Astrocyte (in vitro differentiated cells and primary cell): ENCODE measurements at regions not wholly inside any gene's neighbourhood (a gene's known extent, or its start where the extent isn't known, plus 50 kb on each side); places are given as distances from the start of the nearest gene placed in this dataset.
A peak's percentile ranks its signal among the peaks of the same experiment; 100 is the strongest.

ENCODE experiments used
- DNase-seq: peaks from one replicate; pipeline ENCODE4 v3.0.0-alpha.2; 2010; ENCODE audit warnings: low read depth
- FAIRE-seq: peaks from 2 replicates; lab custom pipeline; 2011; peaks lifted over from hg19 to GRCh38; lab: Jason Lieb, UNC
- H2AFZ ChIP-seq: 2 replicates; pipeline ENCODE4 v1.6.0; 2012; ENCODE audit warnings: low read depth, low read length, inconsistent platforms
- H3K27ac ChIP-seq: 2 replicates; pipeline ENCODE4 v1.5.1; 2011; ENCODE audit warnings: low read depth, low read length, inconsistent platforms
- H3K27me3 ChIP-seq: 2 replicates; pipeline ENCODE4 v1.6.0; 2011; ENCODE audit warnings: low read length, inconsistent platforms; ENCODE audit not compliant: insufficient read depth
- H3K36me3 ChIP-seq: 2 replicates; pipeline ENCODE4 v1.5.1; 2011; ENCODE audit warnings: low read length, inconsistent platforms; ENCODE audit not compliant: insufficient read depth
- H3K4me1 ChIP-seq: 2 replicates; pipeline ENCODE4 v1.5.1; 2011; ENCODE audit warnings: low read length, inconsistent platforms; ENCODE audit not compliant: insufficient read depth
- H3K4me2 ChIP-seq: 2 replicates; pipeline ENCODE4 v1.6.0; 2012; ENCODE audit warnings: low read length, inconsistent platforms
- H3K4me3 ChIP-seq: 2 replicates; pipeline ENCODE4 v1.5.1; 2011; ENCODE audit warnings: low read depth, mild to moderate bottlenecking, low read length, inconsistent platforms; ENCODE audit not compliant: insufficient read depth
- H3K79me2 ChIP-seq: 2 replicates; pipeline ENCODE4 v1.6.0; 2012; ENCODE audit warnings: mild to moderate bottlenecking, low read length, inconsistent platforms; ENCODE audit not compliant: insufficient read depth
- H3K9ac ChIP-seq: 2 replicates; pipeline ENCODE4 v1.6.0; 2012; ENCODE audit warnings: mild to moderate bottlenecking, low read length, inconsistent platforms
- H3K9me3 ChIP-seq: 2 replicates; pipeline ENCODE4 v1.5.1; 2012; ENCODE audit warnings: low read depth, mild to moderate bottlenecking, low read length, inconsistent platforms; ENCODE audit not compliant: insufficient read depth
- H4K20me1 ChIP-seq: 2 replicates; pipeline ENCODE4 v1.6.0; 2012; ENCODE audit warnings: low read length, inconsistent platforms; ENCODE audit not compliant: insufficient read depth
- H3K27ac Mint-ChIP-seq: one replicate; pipeline ENCODE4 v1.8.0; 2021; ENCODE audit warnings: mild to moderate bottlenecking, mixed read lengths; ENCODE audit not compliant: unreplicated experiment
- H3K27me3 Mint-ChIP-seq: one replicate; pipeline ENCODE4 v1.8.0; 2021; ENCODE audit warnings: low read depth, mixed read lengths; ENCODE audit not compliant: unreplicated experiment
- H3K36me3 Mint-ChIP-seq: one replicate; pipeline ENCODE4 v1.8.0; 2021; ENCODE audit warnings: low read depth, mixed read lengths; ENCODE audit not compliant: unreplicated experiment
- H3K4me1 Mint-ChIP-seq: one replicate; pipeline ENCODE4 v1.8.0; 2021; ENCODE audit warnings: low read depth, mixed read lengths; ENCODE audit not compliant: unreplicated experiment
- H3K4me3 Mint-ChIP-seq: one replicate; pipeline ENCODE4 v1.8.0; 2021; ENCODE audit warnings: mild to moderate bottlenecking, moderate library complexity, mixed read lengths; ENCODE audit not compliant: unreplicated experiment
- H3K9me3 Mint-ChIP-seq: one replicate; pipeline ENCODE4 v1.8.0; 2021; ENCODE audit warnings: mild to moderate bottlenecking, mixed read lengths; ENCODE audit not compliant: unreplicated experiment
- CTCF ChIP-seq: IDR thresholded peaks from 2 replicates; pipeline ENCODE4 v1.5.1; 2011; ENCODE audit warnings: low read depth, mild to moderate bottlenecking, inconsistent platforms, low read length, moderate library complexity; ENCODE audit not compliant: insufficient read depth
- EZH2 ChIP-seq: IDR thresholded peaks from 2 replicates; pipeline ENCODE4 v1.6.1; 2012; ENCODE audit warnings: mild to moderate bottlenecking, low read length, inconsistent platforms; ENCODE audit not compliant: insufficient read depth

GRCh38 chr5:162512935-162513565, 445.5 kb downstream of the GABRG2 start:
- Histone ChIP-seq H3K4me2 (no peak overlapping the region), H3K9me3 (no peaks in the 10 kb centered on the region), H3K4me1 (no peaks in the 10 kb centered on the region), H3K27ac (no peak overlapping the region), H4K20me1 (no peaks in the 10 kb centered on the region), H3K36me3 (no peaks in the 10 kb centered on the region), H3K27me3 (no peaks in the 10 kb centered on the region), H2AFZ (no peak overlapping the region), H3K9ac (no peak overlapping the region), H3K4me3 (no peak overlapping the region), H3K79me2 (no peaks in the 10 kb centered on the region)
- TF ChIP-seq EZH2 (no peak), CTCF (no peak)
- Mint-ChIP-seq H3K27me3 (no peaks in the 10 kb centered on the region), H3K36me3 (no peaks in the 10 kb centered on the region), H3K4me3 (no peak overlapping the region), H3K27ac (peak overlapping the region; percentile 60), H3K4me1 (peaks cover 15% of the 10 kb centered on the region), H3K9me3 (no peaks in the 10 kb centered on the region)
- FAIRE-seq (no peak), DNase-seq (no peak)

- no peak overlapping the region for H3K4me2 ChIP-seq
- no peaks in the 10 kb centered on the region for H3K9me3 Mint-ChIP-seq
- H3K9me3 ChIP-seq: no peaks in the 10 kb centered on the region
- H3K9ac ChIP-seq: no peak overlapping the region
- H3K27ac Mint-ChIP-seq: no peak overlapping the region
- no peak overlapping the region for H3K27ac ChIP-seq
- no peaks in the 10 kb centered on the region for H3K4me1 ChIP-seq
- no peaks in the 10 kb centered on the region for H3K79me2 ChIP-seq
- H3K36me3 Mint-ChIP-seq: no peaks in the 10 kb centered on the region
- H3K27me3 Mint-ChIP-seq: no peaks in the 10 kb centered on the region
- H3K27me3 ChIP-seq: no peaks in the 10 kb centered on the region
- no peak for DNase-seq
- H3K4me3 Mint-ChIP-seq: no peak overlapping the region
- H4K20me1 ChIP-seq: no peaks in the 10 kb centered on the region
- FAIRE-seq: no peak
- H3K36me3 ChIP-seq: no peaks in the 10 kb centered on the region
- TF ChIP-seq EZH2: no peak
- TF ChIP-seq CTCF: no peak
- no peak overlapping the region for H2AFZ ChIP-seq
- H3K4me1 Mint-ChIP-seq: peaks cover 15% of the 10 kb centered on the region
- no peak overlapping the region for H3K4me3 ChIP-seq
Measured at GRCh38 chr5:162514116-162514515, 446.5 kb downstream of the GABRG2 start.

GRCh38 chr5:162520878-162521277, 453.3 kb downstream of the GABRG2 start:
- Mint-ChIP-seq H3K27me3 (peaks cover 3% of the 10 kb centered on the region), H3K36me3 (peaks cover 1% of the 10 kb centered on the region), H3K27ac (no peak overlapping the region), H3K4me3 (no peak overlapping the region), H3K4me1 (no peaks in the 10 kb centered on the region), H3K9me3 (peaks cover 2% of the 10 kb centered on the region)
- peaks cover 11% of the 10 kb centered on the region for H3K9me3 ChIP-seq
- H3K27me3 ChIP-seq: no peaks in the 10 kb centered on the region
- no peak for TF ChIP-seq EZH2
- TF ChIP-seq CTCF: no peak
- no peak overlapping the region for H3K4me2 ChIP-seq
- no peaks in the 10 kb centered on the region for H4K20me1 ChIP-seq
- no peak for DNase-seq
- no peaks in the 10 kb centered on the region for H3K4me1 ChIP-seq
- H3K9ac ChIP-seq: no peak overlapping the region
- no peaks in the 10 kb centered on the region for H3K36me3 ChIP-seq
- H3K27ac ChIP-seq: no peak overlapping the region
- H2AFZ ChIP-seq: no peak overlapping the region
- H3K4me3 ChIP-seq: no peak overlapping the region
- FAIRE-seq: no peak
- no peaks in the 10 kb centered on the region for H3K79me2 ChIP-seq
